GM13976 (cell line): ENCODE measurements at regions not wholly inside any gene's neighbourhood (a gene's known extent, or its start where the extent isn't known, plus 50 kb on each side); places are given as distances from the start of the nearest gene placed in this dataset.

Source experiments
- DNase-seq: peaks from one replicate; pipeline ENCODE4 v3.0.0; 2012; ENCODE audit warnings: low spot score
- CTCF ChIP-seq: IDR thresholded peaks from 2 replicates; pipeline ENCODE4 v1.5.1; 2012; ENCODE audit warnings: borderline replicate concordance, mild to moderate bottlenecking; ENCODE audit not compliant: insufficient read depth; ENCODE audit errors: extremely low read depth, missing control alignments, control extremely low read depth
- in situ Hi-C: fragments of 300-500 bp; cut with MboI; formaldehyde crosslinking; loops from one replicate; pipeline ENCODE4 v1.12.0; 2022; ENCODE audit warnings: low sequenced_read_pairs, mixed read lengths, inconsistent platforms; ENCODE audit not compliant: unreplicated experiment

DNA sequence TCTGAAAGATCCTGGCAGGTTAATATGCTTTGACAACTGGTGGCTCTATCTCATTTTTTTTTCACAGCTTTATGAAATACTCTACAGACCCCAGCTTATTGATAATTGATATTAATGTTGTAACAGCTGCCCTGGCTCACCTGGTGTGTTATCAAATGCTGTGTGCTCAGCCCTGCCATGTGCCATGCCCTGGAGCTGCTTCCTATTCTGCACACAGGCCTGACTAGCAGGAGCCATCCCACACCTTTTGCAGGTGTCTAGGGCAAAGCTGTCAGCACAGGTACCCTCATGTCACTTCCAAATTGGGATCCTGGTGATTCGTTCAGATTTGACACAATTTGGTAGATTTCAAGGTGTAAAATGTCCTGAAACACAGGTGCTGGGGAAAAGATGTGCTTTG, 254.6 kb upstream of the MAN1A1 start:
- in situ Hi-C loops: no loop called here
- DNase-seq: no peak
- no peak for TF ChIP-seq CTCF

DNA sequence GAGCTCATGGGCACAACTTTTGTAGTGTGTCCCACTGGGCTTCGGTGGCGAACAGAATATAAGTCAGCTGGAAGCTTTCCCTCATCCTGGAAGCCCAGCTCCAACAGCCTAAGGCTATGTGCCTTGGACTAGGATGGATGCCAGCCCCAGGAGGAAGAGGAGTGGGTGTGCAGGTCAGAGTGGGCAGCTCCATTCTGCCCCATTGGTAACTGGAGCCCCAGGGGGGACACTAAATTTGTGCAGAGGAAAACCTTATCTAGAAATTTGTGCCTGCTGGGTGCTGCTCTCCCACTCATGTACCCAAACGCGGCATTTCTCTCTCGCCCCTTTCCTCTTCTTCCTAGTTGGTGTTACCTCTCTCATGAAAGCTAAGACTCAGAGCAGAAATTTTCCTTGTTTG, 253.9 kb upstream of the MAN1A1 start:
- in situ Hi-C loops: no loop called here
- no peak for DNase-seq
- no peak for TF ChIP-seq CTCF

GRCh38 chr6:119602215-119603178, 252.9 kb upstream of the MAN1A1 start:
- in situ Hi-C loops: no loop called here
- no peak for DNase-seq
- no peak for TF ChIP-seq CTCF

DNA sequence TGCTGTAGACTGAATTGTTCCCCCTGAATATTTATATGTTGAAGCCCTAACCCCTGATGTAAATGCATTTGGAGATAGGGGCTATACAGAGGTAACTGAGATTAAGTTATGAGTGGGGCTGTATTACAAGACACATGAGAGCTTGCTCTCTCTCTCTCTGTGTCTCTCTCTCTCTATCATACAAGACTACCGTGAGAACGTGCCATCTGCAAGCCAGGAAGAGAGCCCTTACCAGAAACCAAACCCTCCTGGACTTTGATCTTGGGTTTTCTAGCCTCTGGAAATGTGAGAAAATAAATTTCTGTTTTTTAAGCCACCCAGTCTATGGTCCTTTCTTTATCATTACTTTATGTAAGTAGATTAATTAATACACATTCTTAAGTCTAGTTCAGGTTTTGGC, 249.3 kb upstream of the MAN1A1 start:
- DNase-seq: no peak
- TF ChIP-seq CTCF: no peak
- in situ Hi-C loops: no loop called here

GRCh38 chr6:119594907-119595306, 245.3 kb upstream of the MAN1A1 start:
- no peak for TF ChIP-seq CTCF
- DNase-seq: no peak
- in situ Hi-C loops: no loop called here

- TF ChIP-seq CTCF: no peak
- in situ Hi-C loops: no loop called here
- no peak for DNase-seq
Observed at GRCh38 chr6:119591235-119591634, 241.7 kb upstream of the MAN1A1 start.
